ENCODE measurements at regions not wholly inside any gene's neighbourhood (a gene's known extent, or its start where the extent isn't known, plus 50 kb on each side); places are given as distances from the start of the nearest gene placed in this dataset.
A peak's percentile ranks its signal among the peaks of the same experiment; 100 is the strongest.

DNA sequence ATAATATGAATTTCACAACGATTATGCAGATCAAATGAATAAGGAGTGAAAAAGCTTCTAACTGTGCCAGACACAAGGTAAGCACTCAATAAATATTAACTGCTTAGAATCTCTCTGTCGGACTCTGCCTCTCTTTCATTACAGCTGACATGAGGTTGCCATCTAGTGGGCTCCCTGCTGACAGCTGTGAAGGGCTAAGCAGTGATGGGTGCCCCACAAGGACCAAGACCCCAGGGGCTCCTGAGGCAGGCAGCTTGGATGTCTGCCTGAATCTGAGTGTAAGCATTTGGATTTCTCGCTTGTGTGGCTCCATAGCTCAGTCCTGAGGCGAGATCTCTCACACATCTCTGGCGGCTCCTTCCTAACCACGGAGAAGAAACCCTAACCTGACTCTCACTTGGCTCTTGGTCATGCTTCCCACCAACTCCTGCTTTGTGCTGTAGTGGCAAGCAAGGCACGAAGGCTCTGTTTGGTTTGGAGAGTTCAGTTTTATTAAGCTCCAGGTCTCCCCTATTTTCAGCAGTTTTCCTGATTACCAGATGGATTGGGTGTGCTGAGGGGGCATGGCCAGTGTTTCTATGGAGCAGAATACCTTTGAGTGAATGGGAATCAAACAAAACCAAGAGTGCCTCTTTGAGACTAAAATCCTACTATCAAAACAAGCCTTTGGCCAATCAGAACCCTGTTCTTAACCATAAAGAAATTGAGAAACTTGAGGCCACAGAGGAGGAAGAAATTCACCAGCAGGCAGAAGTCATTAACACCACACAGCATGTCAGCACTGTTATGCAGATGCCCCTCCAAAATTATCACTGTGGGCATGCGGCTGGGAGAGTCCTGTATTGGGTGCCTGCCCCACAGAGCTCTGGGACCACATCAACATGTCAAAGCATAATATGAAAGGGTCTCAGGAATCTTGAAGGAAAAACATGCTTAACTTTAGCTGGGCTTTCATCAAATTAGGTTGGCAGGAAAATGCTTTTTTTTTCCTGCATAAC is 152.8 kb upstream of the NTM start:
- TF ChIP-seq, protein P1, sequence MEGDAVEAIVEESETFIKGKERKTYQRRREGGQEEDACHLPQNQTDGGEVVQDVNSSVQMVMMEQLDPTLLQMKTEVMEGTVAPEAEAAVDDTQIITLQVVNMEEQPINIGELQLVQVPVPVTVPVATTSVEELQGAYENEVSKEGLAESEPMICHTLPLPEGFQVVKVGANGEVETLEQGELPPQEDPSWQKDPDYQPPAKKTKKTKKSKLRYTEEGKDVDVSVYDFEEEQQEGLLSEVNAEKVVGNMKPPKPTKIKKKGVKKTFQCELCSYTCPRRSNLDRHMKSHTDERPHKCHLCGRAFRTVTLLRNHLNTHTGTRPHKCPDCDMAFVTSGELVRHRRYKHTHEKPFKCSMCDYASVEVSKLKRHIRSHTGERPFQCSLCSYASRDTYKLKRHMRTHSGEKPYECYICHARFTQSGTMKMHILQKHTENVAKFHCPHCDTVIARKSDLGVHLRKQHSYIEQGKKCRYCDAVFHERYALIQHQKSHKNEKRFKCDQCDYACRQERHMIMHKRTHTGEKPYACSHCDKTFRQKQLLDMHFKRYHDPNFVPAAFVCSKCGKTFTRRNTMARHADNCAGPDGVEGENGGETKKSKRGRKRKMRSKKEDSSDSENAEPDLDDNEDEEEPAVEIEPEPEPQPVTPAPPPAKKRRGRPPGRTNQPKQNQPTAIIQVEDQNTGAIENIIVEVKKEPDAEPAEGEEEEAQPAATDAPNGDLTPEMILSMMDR (conservative IDR thresholded peaks at IDR 0.05; ENCODE audit: low read length), result peak; percentile 55
- no peak for TF ChIP-seq EZH2phosphoT487 (IDR thresholded peaks at IDR 0.05; ENCODE audit: borderline replicate concordance, low read depth, low read length)
